NB4 (cell line): ENCODE measurements at regions not wholly inside any gene's neighbourhood (a gene's known extent, or its start where the extent isn't known, plus 50 kb on each side); places are given as distances from the start of the nearest gene placed in this dataset.

Experiments used
- DNase-seq: peaks from one replicate; pipeline ENCODE4 v3.0.0; 2010; ENCODE audit warnings: low read depth
- H3K4me3 ChIP-seq: one replicate; pipeline ENCODE4 v1.5.1; 2011; ENCODE audit warnings: mild to moderate bottlenecking, low read depth, low read length, moderate library complexity
- CTCF ChIP-seq: IDR thresholded peaks from one replicate; pipeline ENCODE4 v1.5.1; 2012; ENCODE audit warnings: low read depth, low read length
- MAX ChIP-seq: IDR thresholded peaks from 2 replicates; pipeline ENCODE4 v1.6.1; 2011; ENCODE audit warnings: low read depth, low read length
- MYC ChIP-seq: IDR thresholded peaks from 2 replicates; pipeline ENCODE4 v1.6.1; 2011; ENCODE audit warnings: low read depth, low read length
- POLR2A ChIP-seq: IDR thresholded peaks from 2 replicates; pipeline ENCODE4 v1.6.1; 2011; ENCODE audit warnings: mild to moderate bottlenecking; ENCODE audit not compliant: insufficient read length; ENCODE audit errors: extremely low read depth

GRCh38 chr4:24394041-24394440 is 190.3 kb downstream of the DHX15 start:
- TF ChIP-seq MYC (no peak), POLR2A (no peak), MAX (no peak), CTCF (no peak)
- no peak overlapping the region for H3K4me3 ChIP-seq
- DNase-seq = no peak

GRCh38 chr4:24392613-24393012 is 191.7 kb downstream of the DHX15 start:
- no peak for TF ChIP-seq CTCF
- no peak for TF ChIP-seq MYC
- no peak for TF ChIP-seq MAX
- no peak for TF ChIP-seq POLR2A

GRCh38 chr4:24382381-24382780 is 202.0 kb downstream of the DHX15 start:
- TF ChIP-seq POLR2A (no peak), MYC (no peak), MAX (no peak), CTCF (no peak)
- H3K4me3 ChIP-seq = no peak overlapping the region
- DNase-seq = no peak

More at GRCh38 chr4:24392613-24393012, 191.7 kb downstream of the DHX15 start:
- DNase-seq = no peak
- H3K4me3 ChIP-seq = no peak overlapping the region

- H3K4me3 ChIP-seq = no peak overlapping the region
- DNase-seq = no peak
- TF ChIP-seq POLR2A = no peak
Measured at GRCh38 chr4:24380957-24381665, 203.2 kb downstream of the DHX15 start.

- TF ChIP-seq MYC = no peak
- TF ChIP-seq CTCF = no peak
- TF ChIP-seq POLR2A = no peak
- no peak for TF ChIP-seq MAX
- DNase-seq = no peak
- no peak overlapping the region for H3K4me3 ChIP-seq
Measured at GRCh38 chr4:24373704-24374103, 210.7 kb downstream of the DHX15 start.

GRCh38 chr4:24372881-24373280 is 211.5 kb downstream of the DHX15 start:
- no peak for DNase-seq
- no peak for TF ChIP-seq MYC
- no peak for TF ChIP-seq POLR2A
- no peak for TF ChIP-seq MAX
- no peak for TF ChIP-seq CTCF
- H3K4me3 ChIP-seq = no peak overlapping the region
